ENCODE measurements at regions not wholly inside any gene's neighbourhood (a gene's known extent, or its start where the extent isn't known, plus 50 kb on each side); places are given as distances from the start of the nearest gene placed in this dataset.

DNA sequence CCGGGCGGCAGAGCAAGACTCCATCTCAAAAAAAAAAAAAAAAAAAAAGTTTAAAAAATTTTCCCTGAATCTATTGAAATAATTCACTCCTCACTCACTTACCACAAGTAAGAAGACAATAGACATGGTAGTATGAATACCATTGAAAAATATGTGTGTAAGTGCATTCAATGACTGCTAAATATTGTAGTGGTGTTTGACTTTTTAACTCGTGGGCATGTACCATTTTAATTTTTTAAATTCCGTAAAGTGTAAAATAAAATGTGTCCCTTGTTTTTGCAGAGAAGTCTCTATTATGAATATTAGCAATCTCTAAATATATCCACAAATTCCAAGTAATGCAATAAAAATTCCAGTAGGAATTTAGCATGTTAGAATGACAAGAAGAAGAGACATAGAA, 134.1 kb downstream of the COPS8 start:
- Histone ChIP-seq H3K27me3 (ENCODE audit: low read length) (no peaks in the 10 kb centered on the region), H3K36me3 (ENCODE audit: insufficient read depth, low read length) (no peaks in the 10 kb centered on the region), H3K4me3 (ENCODE audit: low read length) (no peak overlapping the region), H3K4me2 (ENCODE audit: low read depth, low read length, poor library complexity, severe bottlenecking) (no peak overlapping the region), H3K4me1 (ENCODE audit: low read length) (no peaks in the 10 kb centered on the region), H2AFZ (ENCODE audit: low read length) (no peak overlapping the region), H3K9ac (ENCODE audit: low read length) (no peak overlapping the region), H3K9me2 (replicated peaks; ENCODE audit: insufficient read depth, low read length) (no peaks in the 10 kb centered on the region), H3K79me2 (ENCODE audit: low read length) (no peaks in the 10 kb centered on the region), H3K9me3 (ENCODE audit: low read length) (no peaks in the 10 kb centered on the region), H4K20me1 (ENCODE audit: insufficient read depth, low read depth, low read length) (no peaks in the 10 kb centered on the region), H3K27ac (ENCODE audit: low read length) (no peak overlapping the region)
- no peak for DNase-seq

DNA sequence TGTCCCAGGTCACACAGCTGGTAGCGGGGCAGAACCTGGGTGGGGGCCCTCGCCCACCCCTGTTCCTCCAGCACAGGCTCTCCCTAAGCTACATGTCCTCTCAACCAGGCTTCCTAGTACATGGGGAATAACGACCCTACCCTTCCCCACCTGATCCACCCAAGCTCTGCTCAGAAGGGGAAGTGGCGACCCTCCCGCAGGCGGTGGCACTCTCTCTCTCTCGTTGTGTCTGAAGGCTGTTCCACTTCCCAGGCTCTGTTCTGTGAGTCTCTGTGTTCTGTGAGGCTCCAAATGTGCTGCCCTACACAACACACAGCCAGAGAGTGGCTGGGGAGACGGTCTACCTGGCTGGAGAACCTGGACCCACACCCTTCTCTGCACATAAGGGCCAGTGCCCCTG, 135.8 kb downstream of the COPS8 start:
- Histone ChIP-seq H3K79me2 (ENCODE audit: low read length) (no peaks in the 10 kb centered on the region), H3K36me3 (ENCODE audit: insufficient read depth, low read length) (no peaks in the 10 kb centered on the region), H3K9ac (ENCODE audit: low read length) (no peak overlapping the region), H3K4me1 (ENCODE audit: low read length) (no peaks in the 10 kb centered on the region), H3K9me3 (ENCODE audit: low read length) (no peaks in the 10 kb centered on the region), H3K4me3 (ENCODE audit: low read length) (no peak overlapping the region), H2AFZ (ENCODE audit: low read length) (no peak overlapping the region), H4K20me1 (ENCODE audit: insufficient read depth, low read depth, low read length) (no peaks in the 10 kb centered on the region), H3K9me2 (replicated peaks; ENCODE audit: insufficient read depth, low read length) (no peaks in the 10 kb centered on the region), H3K4me2 (ENCODE audit: low read depth, low read length, poor library complexity, severe bottlenecking) (no peak overlapping the region), H3K27me3 (ENCODE audit: low read length) (no peaks in the 10 kb centered on the region), H3K27ac (ENCODE audit: low read length) (no peak overlapping the region)
- no peak for DNase-seq

DNA sequence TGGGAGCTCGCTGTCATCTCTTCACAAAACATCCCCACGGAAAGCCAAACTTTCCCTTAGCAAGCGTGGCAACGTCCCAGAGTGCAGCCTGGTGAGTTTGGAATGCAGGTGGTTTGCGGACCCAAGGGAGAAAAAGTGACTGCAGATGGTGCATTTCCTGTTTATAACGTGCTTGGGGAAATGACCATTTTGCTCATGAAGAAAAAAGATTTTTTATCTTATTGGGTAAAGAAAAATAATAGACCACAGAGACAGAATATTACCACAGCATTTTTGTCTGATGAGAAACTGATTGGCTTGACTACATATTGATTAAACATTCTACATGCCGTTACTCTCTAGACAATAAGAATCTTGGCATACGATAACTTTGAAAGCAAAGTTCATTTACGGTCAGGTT, 136.5 kb downstream of the COPS8 start:
- no peaks in the 10 kb centered on the region for H3K4me1 ChIP-seq (ENCODE audit: low read length)
- H3K27ac ChIP-seq (ENCODE audit: low read length): no peak overlapping the region
- no peaks in the 10 kb centered on the region for H3K36me3 ChIP-seq (ENCODE audit: insufficient read depth, low read length)
- no peaks in the 10 kb centered on the region for H3K9me2 ChIP-seq (replicated peaks; ENCODE audit: insufficient read depth, low read length)
- no peaks in the 10 kb centered on the region for H3K27me3 ChIP-seq (ENCODE audit: low read length)
- no peak overlapping the region for H3K4me3 ChIP-seq (ENCODE audit: low read length)
- no peaks in the 10 kb centered on the region for H4K20me1 ChIP-seq (ENCODE audit: insufficient read depth, low read depth, low read length)
- no peak for DNase-seq
- no peak overlapping the region for H3K4me2 ChIP-seq (ENCODE audit: low read depth, low read length, poor library complexity, severe bottlenecking)
- no peak overlapping the region for H3K9ac ChIP-seq (ENCODE audit: low read length)
- H3K79me2 ChIP-seq (ENCODE audit: low read length): no peaks in the 10 kb centered on the region
- no peaks in the 10 kb centered on the region for H3K9me3 ChIP-seq (ENCODE audit: low read length)
- H2AFZ ChIP-seq (ENCODE audit: low read length): no peak overlapping the region

DNA sequence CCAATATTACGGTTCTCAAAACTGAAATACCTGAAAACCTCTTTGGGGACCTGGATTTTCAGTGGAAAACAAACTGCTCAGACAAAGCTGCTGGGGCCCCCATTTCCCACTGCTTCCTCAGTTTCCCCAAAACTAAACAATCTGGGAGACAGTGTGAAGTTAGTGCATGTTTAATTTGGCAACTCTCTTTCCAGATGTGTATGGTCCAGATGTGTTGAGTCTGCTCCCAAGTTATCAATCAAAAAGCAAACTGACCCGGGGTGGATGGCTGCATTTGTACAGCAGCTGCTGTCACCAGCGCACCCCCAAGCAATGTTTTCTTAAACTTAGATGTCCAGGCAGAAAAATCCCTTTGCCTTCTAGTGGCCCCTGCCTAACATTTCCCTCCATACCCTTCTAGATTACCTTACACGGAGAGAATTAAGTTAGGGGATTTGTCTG, 136.9 kb downstream of the COPS8 start:
- Histone ChIP-seq H3K27ac (ENCODE audit: low read length) (no peak overlapping the region), H3K9ac (ENCODE audit: low read length) (no peak overlapping the region), H3K36me3 (ENCODE audit: insufficient read depth, low read length) (no peaks in the 10 kb centered on the region), H3K27me3 (ENCODE audit: low read length) (no peaks in the 10 kb centered on the region), H3K4me3 (ENCODE audit: low read length) (no peak overlapping the region), H3K9me3 (ENCODE audit: low read length) (no peaks in the 10 kb centered on the region), H3K4me2 (ENCODE audit: low read depth, low read length, poor library complexity, severe bottlenecking) (no peak overlapping the region), H3K4me1 (ENCODE audit: low read length) (no peaks in the 10 kb centered on the region), H3K79me2 (ENCODE audit: low read length) (no peaks in the 10 kb centered on the region), H3K9me2 (replicated peaks; ENCODE audit: insufficient read depth, low read length) (no peaks in the 10 kb centered on the region), H2AFZ (ENCODE audit: low read length) (no peak overlapping the region), H4K20me1 (ENCODE audit: insufficient read depth, low read depth, low read length) (no peaks in the 10 kb centered on the region)
- no peak for DNase-seq

- no peak overlapping the region for H2AFZ ChIP-seq (ENCODE audit: low read length)
- no peaks in the 10 kb centered on the region for H3K27me3 ChIP-seq (ENCODE audit: low read length)
- H3K9me3 ChIP-seq (ENCODE audit: low read length): no peaks in the 10 kb centered on the region
- no peaks in the 10 kb centered on the region for H4K20me1 ChIP-seq (ENCODE audit: insufficient read depth, low read depth, low read length)
- H3K27ac ChIP-seq (ENCODE audit: low read length): no peak overlapping the region
- DNase-seq: no peak
- no peak overlapping the region for H3K9ac ChIP-seq (ENCODE audit: low read length)
- no peaks in the 10 kb centered on the region for H3K4me1 ChIP-seq (ENCODE audit: low read length)
- no peaks in the 10 kb centered on the region for H3K79me2 ChIP-seq (ENCODE audit: low read length)
- no peak overlapping the region for H3K4me3 ChIP-seq (ENCODE audit: low read length)
- no peaks in the 10 kb centered on the region for H3K9me2 ChIP-seq (replicated peaks; ENCODE audit: insufficient read depth, low read length)
- no peaks in the 10 kb centered on the region for H3K36me3 ChIP-seq (ENCODE audit: insufficient read depth, low read length)
- no peak overlapping the region for H3K4me2 ChIP-seq (ENCODE audit: low read depth, low read length, poor library complexity, severe bottlenecking)
Measured at GRCh38 chr2:237223201-237223861, 137.6 kb downstream of the COPS8 start.

DNA sequence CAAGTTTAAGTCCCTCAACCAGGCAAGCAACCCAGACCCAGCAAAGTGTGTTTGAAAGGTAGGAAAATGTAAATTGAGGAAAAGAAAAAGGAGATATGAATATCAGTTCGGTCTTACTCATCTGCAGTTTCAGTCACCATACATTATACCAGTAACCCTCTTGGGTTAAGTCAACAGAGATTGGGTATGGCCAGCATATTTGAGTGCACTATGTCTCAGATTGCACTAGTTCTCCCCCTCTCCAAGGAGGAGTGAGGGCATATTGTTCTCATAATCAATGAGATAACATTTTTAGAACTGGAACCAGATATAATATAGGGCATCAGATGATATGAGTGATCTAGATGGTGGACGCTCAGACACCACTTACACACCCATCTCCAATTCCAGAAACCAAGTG, 141.5 kb downstream of the COPS8 start:
- Histone ChIP-seq H3K79me2 (ENCODE audit: low read length) (no peaks in the 10 kb centered on the region), H3K36me3 (ENCODE audit: insufficient read depth, low read length) (no peaks in the 10 kb centered on the region), H3K4me2 (ENCODE audit: low read depth, low read length, poor library complexity, severe bottlenecking) (no peak overlapping the region), H2AFZ (ENCODE audit: low read length) (no peak overlapping the region), H3K4me3 (ENCODE audit: low read length) (no peak overlapping the region), H3K27me3 (ENCODE audit: low read length) (no peaks in the 10 kb centered on the region), H3K9ac (ENCODE audit: low read length) (no peak overlapping the region), H4K20me1 (ENCODE audit: insufficient read depth, low read depth, low read length) (no peaks in the 10 kb centered on the region), H3K9me3 (ENCODE audit: low read length) (no peaks in the 10 kb centered on the region), H3K27ac (ENCODE audit: low read length) (no peak overlapping the region), H3K9me2 (replicated peaks; ENCODE audit: insufficient read depth, low read length) (no peaks in the 10 kb centered on the region), H3K4me1 (ENCODE audit: low read length) (no peaks in the 10 kb centered on the region)
- no peak for DNase-seq

- Histone ChIP-seq H3K4me3 (ENCODE audit: low read length) (no peak overlapping the region), H3K9me3 (ENCODE audit: low read length) (no peaks in the 10 kb centered on the region), H3K27me3 (ENCODE audit: low read length) (no peaks in the 10 kb centered on the region), H3K27ac (ENCODE audit: low read length) (no peak overlapping the region), H3K4me2 (ENCODE audit: low read depth, low read length, poor library complexity, severe bottlenecking) (no peak overlapping the region), H3K4me1 (ENCODE audit: low read length) (no peaks in the 10 kb centered on the region), H3K9ac (ENCODE audit: low read length) (no peak overlapping the region), H2AFZ (ENCODE audit: low read length) (no peak overlapping the region), H3K79me2 (ENCODE audit: low read length) (no peaks in the 10 kb centered on the region), H3K9me2 (replicated peaks; ENCODE audit: insufficient read depth, low read length) (no peaks in the 10 kb centered on the region), H3K36me3 (ENCODE audit: insufficient read depth, low read length) (no peaks in the 10 kb centered on the region), H4K20me1 (ENCODE audit: insufficient read depth, low read depth, low read length) (no peaks in the 10 kb centered on the region)
- DNase-seq: no peak
Measured at GRCh38 chr2:237227592-237228280, 142.0 kb downstream of the COPS8 start.

DNA sequence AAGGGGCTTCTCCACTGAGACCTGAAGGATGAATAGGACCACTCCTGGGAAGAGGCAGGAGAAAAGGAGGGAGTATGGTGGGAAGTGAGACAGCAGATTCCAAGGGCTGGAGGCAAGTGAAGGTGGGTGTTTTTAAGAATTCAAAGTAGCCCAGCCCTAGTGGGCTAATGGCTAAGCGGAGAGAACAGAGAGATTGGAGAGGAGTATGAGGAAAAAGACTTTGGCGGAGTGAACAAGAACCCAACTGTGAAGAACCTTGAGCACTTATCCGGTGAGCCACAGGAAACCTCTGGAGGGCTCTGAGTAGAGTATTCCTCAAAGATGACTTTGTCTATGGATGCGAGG, 142.6 kb downstream of the COPS8 start:
- H3K27me3 ChIP-seq (ENCODE audit: low read length): no peaks in the 10 kb centered on the region
- H3K27ac ChIP-seq (ENCODE audit: low read length): no peak overlapping the region
- H4K20me1 ChIP-seq (ENCODE audit: insufficient read depth, low read depth, low read length): no peaks in the 10 kb centered on the region
- no peak overlapping the region for H3K4me2 ChIP-seq (ENCODE audit: low read depth, low read length, poor library complexity, severe bottlenecking)
- no peaks in the 10 kb centered on the region for H3K4me1 ChIP-seq (ENCODE audit: low read length)
- no peaks in the 10 kb centered on the region for H3K9me3 ChIP-seq (ENCODE audit: low read length)
- H3K9ac ChIP-seq (ENCODE audit: low read length): no peak overlapping the region
- H3K4me3 ChIP-seq (ENCODE audit: low read length): no peak overlapping the region
- H3K79me2 ChIP-seq (ENCODE audit: low read length): no peaks in the 10 kb centered on the region
- DNase-seq: no peak
- H2AFZ ChIP-seq (ENCODE audit: low read length): no peak overlapping the region
- no peaks in the 10 kb centered on the region for H3K9me2 ChIP-seq (replicated peaks; ENCODE audit: insufficient read depth, low read length)
- H3K36me3 ChIP-seq (ENCODE audit: insufficient read depth, low read length): no peaks in the 10 kb centered on the region

Data from Karpas-422 (cell line).